K562 (cell line): ENCODE measurements at regions not wholly inside any gene's neighbourhood (a gene's known extent, or its start where the extent isn't known, plus 50 kb on each side); places are given as distances from the start of the nearest gene placed in this dataset.

ENCODE experiments used
- ATAC-seq: fragments of 200-7000 bp; cut with Tn5 transposase; 3 replicates; pipeline ENCODE4 v1.9.1; 2020; ENCODE audit warnings: moderate library complexity
- BruUV-seq: library from RNA; stranded (reverse); fragments of 400-500 nt; replicated peaks from 2 replicates; lab custom pipeline; 2021; lab: Mats Ljungman, UMichigan
- CTCF ChIA-PET: fragments of 300-600 bp; formaldehyde crosslinking; extraction: SDS; loops from one replicate; lab custom pipeline; 2021; ENCODE audit warnings: low intra/inter-chr PET ratio; lab: Yijun Ruan, JAX
- POLR2A ChIA-PET: fragments of 300-600, 350-650 bp; sonication (Branson Sonifier 250); formaldehyde crosslinking; extraction: SDS; loops from one replicate; lab custom pipeline; 2021; ENCODE audit warnings: antibody characterized with exemption, inconsistent platforms; lab: Yijun Ruan, JAX
- DNase-seq, 4 experiments: peaks; one replicate each; pipeline versions ENCODE4 v3.0.0 to v3.0.0-alpha.2; 2011 to 2018; ENCODE audit warnings: low spot score in 3 of 4, mixed read lengths in 3 of 4; ENCODE audit errors: extremely low read depth in 1 of 4
- FAIRE-seq: peaks from 2 replicates; lab custom pipeline; 2011; peaks lifted over from hg19 to GRCh38; lab: Jason Lieb, UNC
- H2AFZ ChIP-seq: 2 replicates; pipeline ENCODE4 v1.6.0; 2011; ENCODE audit warnings: low read depth, low read length, control low read depth, inconsistent platforms
- H3K27ac ChIP-seq: fragments of 200-600 bp; 3 replicates; pipeline ENCODE4 v1.8.0; 2011; ENCODE audit warnings: low read depth, mild to moderate bottlenecking, control low read depth, inconsistent platforms, low read length, moderate library complexity, mixed read lengths; ENCODE audit errors: extremely low read depth
- H3K27me3 ChIP-seq, 2 experiments: fragments of 300-600 bp in 1 of 2; 2 replicates in 1 of 2; 3 replicates in 1 of 2; pipeline versions ENCODE4 v1.6.0 to v1.8.0; 2011; ENCODE audit warnings: inconsistent platforms in 2 of 2, low read length in 2 of 2, mild to moderate bottlenecking in 1 of 2, mixed read lengths in 1 of 2, moderate library complexity in 1 of 2; ENCODE audit not compliant: control insufficient read depth in 2 of 2, insufficient read depth in 2 of 2
- H3K36me3 ChIP-seq: fragments of 300-600 bp; 3 replicates; pipeline ENCODE4 v1.8.0; 2011; ENCODE audit warnings: mild to moderate bottlenecking, low read length, inconsistent platforms; ENCODE audit not compliant: control insufficient read depth, insufficient read depth
- H3K4me1 ChIP-seq, 2 experiments: fragments of 200-600 bp in 1 of 2; replicated peaks in 1 of 2; 2 replicates in 1 of 2; 3 replicates in 1 of 2; pipeline versions ENCODE4 v1.5.1 to v1.8.0; 2011; ENCODE audit warnings: inconsistent platforms in 2 of 2, low read length in 2 of 2, mild to moderate bottlenecking in 1 of 2, mixed read lengths in 1 of 2, moderate library complexity in 1 of 2; ENCODE audit not compliant: control insufficient read depth in 2 of 2, insufficient read depth in 2 of 2
- H3K4me2 ChIP-seq: 2 replicates; pipeline ENCODE4 v1.6.1; 2011; ENCODE audit warnings: low read length, control low read depth, inconsistent platforms, mixed read lengths; ENCODE audit not compliant: insufficient read depth
- H3K4me3 ChIP-seq: fragments of 200-600 bp; sonication (generic), shearing (Covaris generic); 2 replicates; pipeline ENCODE4 v1.5.1; 2016; ENCODE audit warnings: control low read depth, inconsistent platforms
- H3K79me2 ChIP-seq: fragments of 200-600 bp; 3 replicates; pipeline ENCODE4 v1.8.0; 2011; ENCODE audit warnings: low read length, inconsistent platforms; ENCODE audit not compliant: control insufficient read depth, insufficient read depth
- H3K9ac ChIP-seq, 2 experiments: 2 replicates each; pipeline versions ENCODE4 v1.6.0 to v1.6.1; 2011; ENCODE audit warnings: low read depth in 2 of 2, low read length in 2 of 2, control low read depth in 1 of 2, inconsistent platforms in 1 of 2, mild to moderate bottlenecking in 1 of 2, mixed read lengths in 1 of 2; ENCODE audit not compliant: insufficient read depth in 1 of 2
- H3K9me1 ChIP-seq: one replicate; pipeline ENCODE4 v1.6.0; 2011; ENCODE audit warnings: inconsistent platforms, mild to moderate bottlenecking, low read length, moderate library complexity; ENCODE audit not compliant: control insufficient read depth, insufficient read depth
- H3K9me3 ChIP-seq: replicated peaks from 2 replicates; pipeline ENCODE4 v1.5.1; 2011; ENCODE audit warnings: low read depth, low read length, inconsistent platforms; ENCODE audit not compliant: control insufficient read depth, insufficient read depth
- H4K20me1 ChIP-seq: replicated peaks from 2 replicates; pipeline ENCODE4 v1.6.1; 2011; ENCODE audit warnings: low read length, inconsistent platforms, mixed read lengths; ENCODE audit not compliant: control insufficient read depth, insufficient read depth
- BRF1 ChIP-seq: IDR thresholded peaks from 3 replicates; pipeline ENCODE4 v1.6.1; 2011; ENCODE audit warnings: borderline replicate concordance, mild to moderate bottlenecking; ENCODE audit not compliant: insufficient read length; ENCODE audit errors: extremely low read depth
- CSDE1 ChIP-seq, 2 experiments: fragments of 450-650 bp; IDR thresholded peaks; 2 replicates each; pipeline ENCODE4 v1.6.1; 2016; ENCODE audit warnings: mild to moderate bottlenecking in 1 of 2
- ESRRA ChIP-seq: fragments of 450-650 bp; IDR thresholded peaks from 2 replicates; pipeline ENCODE4 v1.6.1; 2014; ENCODE audit warnings: low read depth, mild to moderate bottlenecking, moderate library complexity, borderline replicate concordance
- FOXM1 ChIP-seq, 2 experiments: fragments of 450-650 bp in 1 of 2; sonication (generic) in 1 of 2; formaldehyde crosslinking in 1 of 2; IDR thresholded peaks; 2 replicates each; pipeline versions ENCODE4 v1.6.1 to v1.9.0; 2017 to 2022; ENCODE audit warnings: low read depth in 2 of 2, mild to moderate bottlenecking in 2 of 2, missing genetic modification reagents in 1 of 2, moderate library complexity in 1 of 2
- HNRNPUL1 ChIP-seq: fragments of 200-400 bp; formaldehyde crosslinking; IDR thresholded peaks from 2 replicates; pipeline ENCODE4 v1.6.1; 2017; ENCODE audit warnings: low read length
- KAT2B ChIP-seq: IDR thresholded peaks from one replicate; pipeline ENCODE4 v1.6.1; 2012; ENCODE audit warnings: low read depth, mild to moderate bottlenecking, control low read depth, inconsistent platforms, low read length, moderate library complexity
- KDM2B ChIP-seq: fragments of 250-450 bp; sonication (Bioruptor Pico); IDR thresholded peaks from 2 replicates; pipeline ENCODE4 v1.8.0; 2021; ENCODE audit warnings: mild to moderate bottlenecking, moderate library complexity
- PHF21A ChIP-seq: fragments of 450-650 bp; IDR thresholded peaks from 2 replicates; pipeline ENCODE4 v1.6.1; 2017; ENCODE audit warnings: low read depth, borderline replicate concordance
- POLR2H ChIP-seq: IDR thresholded peaks from 2 replicates; pipeline ENCODE4 v1.6.1; 2016; ENCODE audit warnings: missing genetic modification characterization, low read depth, mild to moderate bottlenecking, control low read depth, missing compliant biosample characterization, moderate library complexity
- PYGO2 ChIP-seq: fragments of 450-650 bp; IDR thresholded peaks from 2 replicates; pipeline ENCODE4 v1.6.1; 2016; ENCODE audit warnings: mild to moderate bottlenecking, missing genetic modification characterization, moderate library complexity, missing compliant biosample characterization
- SMAD1 ChIP-seq: fragments of 150-350 bp; IDR thresholded peaks from 2 replicates; pipeline ENCODE4 v1.6.1; 2014; ENCODE audit warnings: low read length, low read depth; ENCODE audit not compliant: partially characterized antibody
- SMARCA4 ChIP-seq: fragments of 450-650 bp; IDR thresholded peaks from 2 replicates; pipeline ENCODE4 v1.6.1; 2016
- SP2 ChIP-seq: IDR thresholded peaks from 2 replicates; pipeline ENCODE4 v1.6.1; 2011; ENCODE audit warnings: mild to moderate bottlenecking, low read depth, low read length, moderate library complexity; ENCODE audit not compliant: poor library complexity, severe bottlenecking; ENCODE audit errors: extremely low read depth
- XRCC3 ChIP-seq: fragments of 450-650 bp; IDR thresholded peaks from 2 replicates; pipeline ENCODE4 v1.6.1; 2017; ENCODE audit warnings: mild to moderate bottlenecking, moderate library complexity
- ZC3H8 ChIP-seq: fragments of 450-650 bp; IDR thresholded peaks from 2 replicates; pipeline ENCODE4 v1.6.1; 2017
- ZNF253 ChIP-seq: fragments of 250-450 bp; sonication (Bioruptor Pico); conservative IDR thresholded peaks from 2 replicates; pipeline ENCODE4 v1.6.1; 2021; ENCODE audit warnings: mild to moderate bottlenecking
- ZNF324 ChIP-seq: fragments of 250-450 bp; sonication (Bioruptor Pico); IDR thresholded peaks from 2 replicates; pipeline ENCODE4 v1.4.0; 2020; ENCODE audit warnings: mild to moderate bottlenecking
- ZNF445 ChIP-seq: fragments of 250-450 bp; sonication (Bioruptor Pico); IDR thresholded peaks from 2 replicates; pipeline ENCODE4 v1.4.0; 2020; ENCODE audit warnings: low read depth, mild to moderate bottlenecking, moderate library complexity
- ZNF507 ChIP-seq: conservative IDR thresholded peaks from 2 replicates; pipeline ENCODE4 v1.6.1; 2017; ENCODE audit warnings: missing genetic modification characterization, missing compliant biosample characterization
- WGBS: fragments of 100-300 bp; shearing (Covaris generic); methylation state at CpG from one replicate; pipeline ENCODE4 v1.1.6; 2016; ENCODE audit warnings: low coverage, mixed read lengths; ENCODE audit not compliant: insufficient coverage; ENCODE audit errors: missing lambda C conversion rate; 5-methylcytosine and 5-hydroxymethylcytosine counted together
- in situ Hi-C: fragments of 300-500 bp; cut with MboI; formaldehyde crosslinking; loops from 4 replicates; pipeline ENCODE4 v1.15.0; 2018; ENCODE audit warnings: inconsistent platforms, mixed read lengths
- intact Hi-C: fragments of 100-400 bp; cut with micrococcal nuclease; formaldehyde crosslinking; loops from 2 replicates; pipeline ENCODE4 v1.14.2; 2022
- TF ChIP-seq, protein P1 (sequence below): sonication (generic); formaldehyde crosslinking; IDR thresholded peaks from 2 replicates; pipeline ENCODE4 v1.8.1; 2023; ENCODE audit warnings: mild to moderate bottlenecking, missing genetic modification reagents, moderate library complexity
- TF ChIP-seq, protein P2 (sequence below): fragments of 250-450 bp; sonication (Bioruptor Pico); IDR thresholded peaks from 2 replicates; pipeline ENCODE4 v1.5.0; 2021; ENCODE audit warnings: mild to moderate bottlenecking, borderline replicate concordance

DNA sequence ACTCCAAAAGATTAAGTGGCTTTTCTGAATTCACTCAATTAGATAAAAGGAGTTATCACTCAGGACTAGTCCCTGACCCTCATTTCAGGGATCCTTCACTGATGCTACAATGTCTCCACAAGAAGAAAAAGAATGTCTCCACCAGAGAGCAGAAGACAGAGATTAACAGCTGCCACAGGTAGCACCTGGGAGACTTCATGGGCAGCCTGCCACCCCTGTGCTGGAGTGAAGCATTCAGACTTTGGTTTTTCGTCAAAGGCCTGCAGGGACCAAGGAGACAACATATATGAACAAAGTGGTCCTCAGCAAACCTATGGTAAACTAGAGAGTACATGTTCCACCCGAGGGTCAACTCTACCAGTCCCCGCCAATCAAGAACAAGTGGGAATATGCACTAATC, 197.0 kb upstream of the ACVR2A start (continued):
- no peak for TF ChIP-seq ZNF253 (CRISPR knock-in tag)
- TF ChIP-seq PYGO2 (tag), result no peak
- TF ChIP-seq CSDE1 (IDR thresholded peaks at IDR 0.05), result no peak
- no peak for TF ChIP-seq XRCC3
- no peak for TF ChIP-seq PHF21A
- TF ChIP-seq ZNF324, result no peak
- TF ChIP-seq POLR2H (tag), result no peak

DNA sequence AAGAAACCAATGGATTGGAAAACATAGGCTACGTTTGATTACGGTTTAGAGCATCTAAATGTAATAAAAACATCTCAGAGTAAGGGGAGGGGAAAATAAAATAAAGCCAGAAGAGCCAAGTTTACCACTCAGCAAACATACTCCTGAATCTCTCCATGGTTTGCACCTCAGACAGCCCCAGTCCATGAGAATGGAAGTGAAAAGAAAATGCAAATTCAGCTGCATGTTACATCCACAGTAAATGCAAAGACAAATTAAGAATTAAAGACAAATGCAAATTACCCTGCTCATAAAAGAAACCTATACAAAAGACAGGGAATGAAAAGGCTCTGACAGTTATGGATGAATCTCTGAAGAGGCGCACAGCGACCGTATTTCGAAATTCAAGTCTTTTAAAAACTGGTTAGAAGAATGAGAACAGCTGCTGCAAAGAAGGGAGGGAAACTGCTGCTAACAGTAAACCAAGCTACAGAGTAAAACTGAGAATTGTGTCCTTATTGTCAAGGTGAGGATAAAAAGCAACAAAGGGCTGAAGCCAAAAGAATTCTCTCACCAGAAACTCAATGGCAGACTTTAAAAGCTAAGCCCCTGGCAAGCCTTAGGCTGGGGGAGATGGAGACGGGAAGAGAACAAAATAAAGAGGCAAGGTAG, 197.9 kb upstream of the ACVR2A start:
- Histone ChIP-seq H3K27me3 (no peaks in the 10 kb centered on the region), H3K4me2 (no peak overlapping the region), H3K36me3 (no peaks in the 10 kb centered on the region), H4K20me1 (no peaks in the 10 kb centered on the region), H2AFZ (no peak overlapping the region), H3K9me3 (no peaks in the 10 kb centered on the region), H3K4me1 (no peaks in the 10 kb centered on the region), H3K9me1 (no peaks in the 10 kb centered on the region), H3K9ac (no peak overlapping the region), H3K27ac (no peak overlapping the region), H3K79me2 (no peaks in the 10 kb centered on the region), H3K4me3 (no peak overlapping the region)
- WGBS, result 0% methylated on average over 7 of the region's 7 CpGs
- no peak for FAIRE-seq
- ChIA-PET CTCF (no interaction called here), POLR2A (no interaction called here)
- intact Hi-C loops, result no loop called here
- BruUV-seq, result no TSS peak
- in situ Hi-C loops, result no loop called here
- no peak for DNase-seq
- no peak for ATAC-seq
- no peak for TF ChIP-seq KDM2B (CRISPR knock-in tag)
- no peak for TF ChIP-seq FOXM1 (IDR thresholded peaks at IDR 0.05; ENCODE audit: low read depth)
- TF ChIP-seq FOXM1 (CRISPR knock-in tag; IDR thresholded peaks at IDR 0.05; ENCODE audit: low read depth), result no peak
- no peak for TF ChIP-seq SMARCA4
- TF ChIP-seq, protein P1, sequence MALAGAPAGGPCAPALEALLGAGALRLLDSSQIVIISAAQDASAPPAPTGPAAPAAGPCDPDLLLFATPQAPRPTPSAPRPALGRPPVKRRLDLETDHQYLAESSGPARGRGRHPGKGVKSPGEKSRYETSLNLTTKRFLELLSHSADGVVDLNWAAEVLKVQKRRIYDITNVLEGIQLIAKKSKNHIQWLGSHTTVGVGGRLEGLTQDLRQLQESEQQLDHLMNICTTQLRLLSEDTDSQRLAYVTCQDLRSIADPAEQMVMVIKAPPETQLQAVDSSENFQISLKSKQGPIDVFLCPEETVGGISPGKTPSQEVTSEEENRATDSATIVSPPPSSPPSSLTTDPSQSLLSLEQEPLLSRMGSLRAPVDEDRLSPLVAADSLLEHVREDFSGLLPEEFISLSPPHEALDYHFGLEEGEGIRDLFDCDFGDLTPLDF (CRISPR knock-in tag), result no peak
- TF ChIP-seq ZNF445 (CRISPR knock-in tag), result no peak
- no peak for TF ChIP-seq SP2
- TF ChIP-seq HNRNPUL1, result no peak
- no peak for TF ChIP-seq BRF1
- TF ChIP-seq, protein P2, sequence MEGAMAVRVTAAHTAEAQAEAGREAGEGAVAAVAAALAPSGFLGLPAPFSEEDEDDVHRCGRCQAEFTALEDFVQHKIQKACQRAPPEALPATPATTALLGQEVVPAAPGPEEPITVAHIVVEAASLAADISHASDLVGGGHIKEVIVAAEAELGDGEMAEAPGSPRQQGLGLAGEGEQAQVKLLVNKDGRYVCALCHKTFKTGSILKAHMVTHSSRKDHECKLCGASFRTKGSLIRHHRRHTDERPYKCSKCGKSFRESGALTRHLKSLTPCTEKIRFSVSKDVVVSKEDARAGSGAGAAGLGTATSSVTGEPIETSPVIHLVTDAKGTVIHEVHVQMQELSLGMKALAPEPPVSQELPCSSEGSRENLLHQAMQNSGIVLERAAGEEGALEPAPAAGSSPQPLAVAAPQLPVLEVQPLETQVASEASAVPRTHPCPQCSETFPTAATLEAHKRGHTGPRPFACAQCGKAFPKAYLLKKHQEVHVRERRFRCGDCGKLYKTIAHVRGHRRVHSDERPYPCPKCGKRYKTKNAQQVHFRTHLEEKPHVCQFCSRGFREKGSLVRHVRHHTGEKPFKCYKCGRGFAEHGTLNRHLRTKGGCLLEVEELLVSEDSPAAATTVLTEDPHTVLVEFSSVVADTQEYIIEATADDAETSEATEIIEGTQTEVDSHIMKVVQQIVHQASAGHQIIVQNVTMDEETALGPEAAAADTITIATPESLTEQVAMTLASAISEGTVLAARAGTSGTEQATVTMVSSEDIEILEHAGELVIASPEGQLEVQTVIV (CRISPR knock-in tag), result no peak
- TF ChIP-seq ZC3H8, result no peak
- no peak for TF ChIP-seq ZNF507 (tag)
- TF ChIP-seq ESRRA, result no peak
- no peak for TF ChIP-seq KAT2B
- TF ChIP-seq SMAD1, result no peak
